ENCODE measurements at regions not wholly inside any gene's neighbourhood (a gene's known extent, or its start where the extent isn't known, plus 50 kb on each side); places are given as distances from the start of the nearest gene placed in this dataset.
"Not testable (repeated sequence)": the region's sequence is repeated elsewhere in the genome, so short reads cannot be mapped to it uniquely, and the experiment has no call there.

GRCh38 chr2:49812730-49813129 lies 658.4 kb upstream of the FSHR start:
- intact Hi-C loops (cut with DNase I): no loop called here
- no peak for DNase-seq

DNA sequence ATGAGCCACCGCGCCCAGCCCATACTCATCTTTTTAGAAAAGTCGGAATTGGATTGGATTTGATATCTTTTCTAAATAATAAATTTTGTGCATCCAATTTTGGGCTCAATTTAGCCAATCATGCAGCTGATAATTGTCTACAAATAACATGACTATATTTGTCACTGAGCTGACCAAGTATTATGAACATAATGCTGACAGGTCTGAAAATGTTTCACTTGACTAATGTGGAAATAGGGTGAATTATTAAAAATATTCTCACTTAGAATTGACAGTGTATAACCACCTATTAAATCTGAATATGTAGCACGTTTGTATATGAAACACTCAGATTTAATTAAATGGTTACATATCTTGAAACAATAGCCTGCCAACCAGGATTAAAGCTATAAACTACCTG lies 657.2 kb upstream of the FSHR start:
- intact Hi-C loops (cut with DNase I): no loop called here
- DNase-seq: no peak

DNA sequence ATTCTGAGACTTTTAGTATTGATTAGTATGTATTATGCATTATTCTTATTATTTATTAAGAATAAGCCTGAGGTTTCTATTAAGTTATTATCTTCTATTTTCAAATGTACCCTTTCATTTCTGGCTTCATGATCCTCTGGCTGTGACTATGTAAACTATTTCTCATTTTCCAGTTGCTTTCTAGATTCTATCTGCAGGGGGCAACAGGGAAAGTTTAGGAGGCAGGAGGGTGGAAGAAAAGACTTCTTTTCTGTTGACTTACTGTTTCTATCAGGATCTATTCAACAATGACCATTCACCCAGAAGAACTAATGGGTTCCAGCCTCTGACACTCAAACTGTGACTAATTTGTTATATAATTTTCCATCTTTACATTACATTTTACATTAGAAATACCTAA lies 653.4 kb upstream of the FSHR start:
- DNase-seq: no peak
- intact Hi-C loops (cut with DNase I): no loop called here

DNA sequence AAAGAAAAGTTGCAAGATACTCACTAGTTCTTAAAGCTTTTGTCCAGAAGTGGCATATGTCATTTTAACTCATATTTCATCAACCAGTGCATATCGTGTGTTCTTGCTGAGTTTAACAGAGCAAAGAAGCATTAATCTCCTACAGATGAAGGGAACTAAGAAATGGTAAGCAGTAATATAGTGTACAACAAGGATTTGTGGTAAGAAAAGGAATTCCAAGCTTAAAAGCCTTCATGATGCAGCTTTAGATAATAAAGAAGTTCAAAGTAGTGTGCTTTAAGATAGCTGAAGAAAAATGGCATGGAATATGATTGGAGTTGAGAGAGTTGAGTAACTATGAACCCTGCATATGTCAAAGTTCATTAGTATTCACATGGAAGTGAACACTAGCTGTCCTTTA lies 649.8 kb upstream of the FSHR start:
- intact Hi-C loops (cut with DNase I): no loop called here

DNA sequence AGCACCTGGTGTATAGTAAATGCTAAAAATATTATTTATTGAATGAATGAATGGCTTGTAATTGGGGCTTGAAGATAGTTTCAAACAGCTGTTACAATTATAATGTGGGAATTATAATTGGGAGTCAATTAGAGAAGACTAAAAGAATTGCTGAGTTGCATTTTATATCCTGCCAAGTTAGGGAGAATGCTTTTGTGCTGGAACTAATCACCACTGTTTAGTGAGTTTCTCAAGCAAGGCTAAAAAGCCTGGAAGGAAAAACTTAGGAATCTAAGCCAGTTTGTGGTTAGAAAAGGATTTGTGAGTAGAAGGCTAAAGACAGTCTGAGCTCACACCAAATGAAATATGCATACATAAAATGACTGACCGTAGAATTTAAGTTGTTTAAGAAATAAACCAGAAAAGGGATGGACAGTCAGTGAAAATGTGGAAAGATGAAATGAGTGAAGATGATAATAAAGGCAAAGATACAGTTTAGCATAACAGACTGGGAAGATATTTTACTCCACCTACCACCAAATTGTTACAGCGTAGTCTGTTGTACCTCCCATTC lies 647.7 kb upstream of the FSHR start:
- no peak for DNase-seq
- intact Hi-C loops (cut with DNase I): no loop called here

More for the DNA sequence above, 649.8 kb upstream of the FSHR start:
- DNase-seq: no peak

GRCh38 chr2:49798570-49798969 lies 644.3 kb upstream of the FSHR start:
- DNase-seq: no peak
- intact Hi-C loops (cut with DNase I): no loop called here

- no peak for DNase-seq
- intact Hi-C loops (cut with DNase I): no loop called here
Observed at GRCh38 chr2:49796266-49796665, 642.0 kb upstream of the FSHR start.

GRCh38 chr2:49794396-49794795 lies 640.1 kb upstream of the FSHR start:
- no peak for DNase-seq
- intact Hi-C loops (cut with DNase I): no loop called here

GRCh38 chr2:49788300-49788699 lies 634.0 kb upstream of the FSHR start:
- intact Hi-C loops (cut with DNase I): no loop called here
- DNase-seq: no peak

GRCh38 chr2:49780949-49781348 lies 626.6 kb upstream of the FSHR start:
- intact Hi-C loops (cut with DNase I): no loop called here

GRCh38 chr2:49772299-49772970 lies 618.1 kb upstream of the FSHR start:
- DNase-seq: no peak
- intact Hi-C loops (cut with DNase I): loop anchor here (10.0 kb wide), 1 partner anchor 372 kb away; no protein-coding TSS in a partner anchor

More at GRCh38 chr2:49780949-49781348, 626.6 kb upstream of the FSHR start:
- no peak for DNase-seq

GRCh38 chr2:49770919-49771318 lies 616.6 kb upstream of the FSHR start:
- peak in 41 of 42 donors; percentile 6 to 83 (median 49) for DNase-seq
- intact Hi-C loops (cut with DNase I): loop anchor here (10.0 kb wide), 1 partner anchor 374 kb away; no protein-coding TSS in a partner anchor

GRCh38 chr2:49767316-49767715 lies 613.0 kb upstream of the FSHR start:
- no peak for DNase-seq
- intact Hi-C loops (cut with DNase I): no loop called here

GRCh38 chr2:49755777-49756176 lies 601.5 kb upstream of the FSHR start:
- intact Hi-C loops (cut with DNase I): no loop called here
- no peak for DNase-seq

DNA sequence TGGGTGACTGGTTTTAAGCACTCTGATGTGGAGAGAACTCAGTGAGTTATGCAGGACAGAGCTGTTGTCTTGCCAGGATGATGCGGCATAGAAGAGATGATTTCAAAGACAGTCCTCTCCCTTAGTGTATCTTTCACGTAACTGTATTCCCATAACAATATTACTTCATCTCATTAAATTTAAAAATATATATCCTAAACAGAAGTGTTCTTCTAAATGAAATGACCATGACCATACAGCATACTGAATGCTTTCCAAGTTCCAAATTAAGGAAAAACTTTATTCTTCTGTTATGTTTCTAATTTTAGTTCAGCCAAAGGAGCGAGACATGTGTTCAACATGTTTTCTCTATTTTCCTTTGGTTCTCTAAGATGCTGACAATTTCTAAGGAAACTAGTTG lies 600.1 kb upstream of the FSHR start:
- no peak for DNase-seq
- intact Hi-C loops (cut with DNase I): no loop called here

DNA sequence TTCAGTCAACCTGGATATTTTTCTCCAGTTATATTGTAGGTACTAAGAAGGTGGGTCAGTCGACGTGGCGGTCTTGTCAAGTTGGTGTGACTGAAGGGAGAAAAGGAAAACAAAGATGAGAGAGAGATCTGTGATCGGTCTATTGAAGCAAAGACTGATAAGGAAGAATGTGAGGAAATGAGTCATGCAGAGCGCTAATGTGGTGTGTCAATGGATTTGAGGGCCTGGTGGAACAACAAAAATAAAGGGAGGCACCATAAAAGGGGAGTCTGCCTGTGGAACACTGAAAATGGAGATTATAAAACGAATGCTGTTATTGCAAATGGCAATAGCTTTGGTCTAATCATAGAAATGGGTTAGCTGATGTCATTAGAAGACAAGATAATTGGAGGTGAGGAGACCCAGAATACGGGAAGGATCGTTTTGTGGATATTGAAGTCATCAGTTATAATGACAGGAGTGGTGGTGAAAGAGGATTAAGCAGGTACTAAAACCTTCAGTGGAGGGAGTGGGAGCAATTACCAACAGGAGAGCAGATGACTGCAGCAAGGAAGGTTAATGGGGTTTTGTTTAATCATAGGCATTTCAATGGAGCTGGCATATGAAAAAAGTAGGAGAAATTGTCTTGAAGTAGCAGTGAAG lies 599.1 kb upstream of the FSHR start:
- intact Hi-C loops (cut with DNase I): no loop called here
- DNase-seq: no peak

- intact Hi-C loops (cut with DNase I): no loop called here
- DNase-seq: no peak
Observed at GRCh38 chr2:49737606-49738005, 583.3 kb upstream of the FSHR start.

DNA sequence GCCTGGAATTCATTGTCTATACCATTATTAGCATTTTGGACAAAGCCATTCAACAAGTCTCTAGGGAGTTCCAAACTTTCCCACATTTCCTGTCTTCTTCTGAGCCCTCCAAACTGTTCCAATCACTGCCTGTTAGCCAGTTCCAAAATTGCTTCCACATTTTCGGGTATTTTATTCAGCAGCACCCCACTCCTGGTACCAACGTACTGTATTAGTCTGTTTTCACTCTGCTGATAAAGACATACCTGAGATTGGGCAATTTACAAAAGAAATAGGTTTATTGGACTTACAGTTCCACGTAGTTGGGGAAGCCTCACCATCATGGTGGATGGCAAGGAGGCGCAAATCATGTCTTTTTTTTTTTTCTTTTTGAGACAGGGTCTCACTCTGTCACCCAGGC lies 578.6 kb upstream of the FSHR start:
- intact Hi-C loops (cut with DNase I); DNase-seq: not testable (repeated sequence)

GRCh38 chr2:49719241-49719640 lies 564.9 kb upstream of the FSHR start:
- DNase-seq: no peak
- intact Hi-C loops (cut with DNase I): no loop called here

GRCh38 chr2:49715597-49715996 lies 561.3 kb upstream of the FSHR start:
- no peak for DNase-seq
- intact Hi-C loops (cut with DNase I): no loop called here

DNA sequence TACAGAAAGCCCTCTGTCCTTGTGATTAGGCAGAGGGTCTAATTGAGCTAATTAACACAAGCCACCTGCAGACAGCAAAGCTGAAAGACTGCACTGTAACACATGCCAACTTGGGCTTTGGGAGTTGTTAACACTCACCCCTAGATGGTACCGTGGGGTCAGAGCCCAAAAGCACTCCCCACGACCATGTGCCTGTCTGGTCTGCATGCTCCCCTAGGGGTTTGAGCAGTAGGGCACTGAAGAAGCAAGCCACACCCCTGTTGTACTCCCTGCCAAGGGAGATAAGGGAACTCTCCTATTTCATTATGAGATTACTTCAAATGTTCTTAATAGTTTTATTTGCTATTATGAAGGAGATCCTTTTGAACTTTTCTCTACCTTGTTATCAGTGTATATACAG lies 560.1 kb upstream of the FSHR start:
- no peak for DNase-seq
- intact Hi-C loops (cut with DNase I): no loop called here
